ENCODE measurements at regions not wholly inside any gene's neighbourhood (a gene's known extent, or its start where the extent isn't known, plus 50 kb on each side); places are given as distances from the start of the nearest gene placed in this dataset.
"Not testable (repeated sequence)": the region's sequence is repeated elsewhere in the genome, so short reads cannot be mapped to it uniquely, and the experiment has no call there.

GRCh38 chr15:38631119-38632075 is 66.8 kb upstream of the RASGRP1 start:
- ChIA-PET POLR2A (interaction anchor here (1.2 kb wide), 1 partner anchor 68 kb away, joined by 3 read pairs; no protein-coding TSS in a partner anchor), CTCF (interaction anchor here (0.9 to 3.8 kb wide), 13 partner anchors 9 to 68 kb away, joined by 3 to 16 read pairs (median 9); partner anchors contain the start of gene RASGRP1)

GRCh38 chr15:38635170-38635569 is 70.6 kb upstream of the RASGRP1 start:
- no peak for TF ChIP-seq CTCF (IDR thresholded peaks at IDR 0.05; ENCODE audit: control extremely low read depth, extremely low read depth, low read depth, missing control alignments)
- no peak for DNase-seq (ENCODE audit: extremely low spot score)
- POLR2A ChIA-PET = no interaction called here
- CTCF ChIA-PET = interaction anchor here (0.9 to 1.9 kb wide), 9 partner anchors 9 to 71 kb away, joined by 3 to 9 read pairs (median 4); partner anchors contain the start of gene RASGRP1

More at GRCh38 chr15:38631119-38632075, 66.8 kb upstream of the RASGRP1 start:
- TF ChIP-seq CTCF (IDR thresholded peaks at IDR 0.05; ENCODE audit: control extremely low read depth, extremely low read depth, low read depth, missing control alignments) = no peak
- DNase-seq (ENCODE audit: extremely low spot score) = no peak

- no peak for DNase-seq (ENCODE audit: extremely low spot score)
- ChIA-PET CTCF (interaction anchor here (0.8 to 1.8 kb wide), 6 partner anchors 10 to 73 kb away, joined by 3 to 9 read pairs (median 3); partner anchors contain the start of gene RASGRP1), POLR2A (interaction anchor here (0.5 kb wide), 1 partner anchor 23 kb away, joined by 7 read pairs; no protein-coding TSS in a partner anchor)
- no peak for TF ChIP-seq CTCF (IDR thresholded peaks at IDR 0.05; ENCODE audit: control extremely low read depth, extremely low read depth, low read depth, missing control alignments)
Observed at GRCh38 chr15:38636597-38636996, 72.0 kb upstream of the RASGRP1 start.

GRCh38 chr15:38638126-38638525 is 73.5 kb upstream of the RASGRP1 start:
- DNase-seq (ENCODE audit: extremely low spot score) = no peak
- TF ChIP-seq CTCF (IDR thresholded peaks at IDR 0.05; ENCODE audit: control extremely low read depth, extremely low read depth, low read depth, missing control alignments) = no peak
- POLR2A ChIA-PET = no interaction called here
- CTCF ChIA-PET = interaction anchor here (1.5 to 2.8 kb wide), 3 partner anchors 13 to 74 kb away, joined by 3 to 16 read pairs (median 9); partner anchors contain the start of gene RASGRP1

GRCh38 chr15:38638811-38639210 is 74.2 kb upstream of the RASGRP1 start:
- TF ChIP-seq CTCF (IDR thresholded peaks at IDR 0.05; ENCODE audit: control extremely low read depth, extremely low read depth, low read depth, missing control alignments) = no peak
- POLR2A ChIA-PET = no interaction called here
- CTCF ChIA-PET = interaction anchor here (1.5 to 2.8 kb wide), 2 partner anchors 13 to 75 kb away, joined by 3 to 16 read pairs; partner anchors contain the start of gene RASGRP1
- DNase-seq (ENCODE audit: extremely low spot score) = no peak

GRCh38 chr15:38642689-38643270 is 78.2 kb upstream of the RASGRP1 start:
- TF ChIP-seq CTCF (IDR thresholded peaks at IDR 0.05; ENCODE audit: control extremely low read depth, extremely low read depth, low read depth, missing control alignments) = no peak
- POLR2A ChIA-PET = no interaction called here
- DNase-seq (ENCODE audit: extremely low spot score) = no peak
- CTCF ChIA-PET = interaction anchor here (1.1 to 1.5 kb wide), 7 partner anchors 10 to 48 kb away, joined by 3 to 8 read pairs (median 3); no protein-coding TSS in a partner anchor

- POLR2A ChIA-PET; CTCF ChIA-PET; DNase-seq (ENCODE audit: extremely low spot score): not testable (repeated sequence)
Observed at GRCh38 chr15:38644353-38644752, 79.7 kb upstream of the RASGRP1 start.

Data from GM10248 (cell line).